GM12878 (cell line): ENCODE measurements at regions not wholly inside any gene's neighbourhood (a gene's known extent, or its start where the extent isn't known, plus 50 kb on each side); places are given as distances from the start of the nearest gene placed in this dataset.
A peak's percentile ranks its signal among the peaks of the same experiment; 100 is the strongest.

Experiments
- ATAC-seq: fragments of 200-7000 bp; cut with Tn5 transposase; 3 replicates; pipeline ENCODE4 v1.9.1; 2020; ENCODE audit warnings: mild to moderate bottlenecking, moderate library complexity
- BruUV-seq: library from RNA; stranded (reverse); fragments of 400-500 nt; replicated peaks from 2 replicates; lab custom pipeline; 2021; lab: Mats Ljungman, UMichigan
- CTCF ChIA-PET: fragments of 300-600 bp; sonication (Branson Sonifier 250); formaldehyde crosslinking; extraction: SDS; loops from one replicate; lab custom pipeline; 2021; ENCODE audit warnings: inconsistent platforms; lab: Yijun Ruan, JAX
- POLR2A ChIA-PET: fragments of 350-600 bp; formaldehyde crosslinking; extraction: SDS; loops from one replicate; lab custom pipeline; 2021; ENCODE audit warnings: inconsistent platforms; lab: Charles Lee
- RAD21 ChIA-PET: fragments of 300-600 bp; sonication (Branson Sonifier 250); formaldehyde crosslinking; loops from one replicate; lab custom pipeline; 2023; ENCODE audit warnings: antibody characterized with exemption; ENCODE audit not compliant: unreplicated experiment; lab: Charles Lee
- SMC1A ChIA-PET: fragments of 300-600 bp; sonication (Branson Sonifier 250); formaldehyde crosslinking; loops from one replicate; lab custom pipeline; 2023; ENCODE audit not compliant: unreplicated experiment, uncharacterized antibody; lab: Charles Lee
- DNase-seq: peaks from one replicate; pipeline ENCODE4 v3.0.0-alpha.2; 2011; ENCODE audit warnings: low read depth, low spot score
- FAIRE-seq: peaks from 3 replicates; lab custom pipeline; 2011; peaks lifted over from hg19 to GRCh38; lab: Jason Lieb, UNC
- H2AFZ ChIP-seq: 2 replicates; pipeline ENCODE4 v1.6.0; 2011; ENCODE audit warnings: low read depth, low read length, control low read depth; ENCODE audit not compliant: control insufficient read depth
- H3K27ac ChIP-seq: 2 replicates; pipeline ENCODE4 v1.5.1; 2011; ENCODE audit warnings: control low read depth; ENCODE audit not compliant: control insufficient read depth, insufficient read depth
- H3K27me3 ChIP-seq, 2 experiments: replicated peaks in 1 of 2; 2 replicates each; pipeline versions ENCODE4 v1.6.0 to v1.6.1; 2011; ENCODE audit warnings: low read length in 1 of 2; ENCODE audit not compliant: control insufficient read depth in 2 of 2, insufficient read depth in 2 of 2
- H3K36me3 ChIP-seq, 2 experiments: 2 replicates each; pipeline ENCODE4 v1.5.1; 2011; ENCODE audit warnings: low read length in 1 of 2; ENCODE audit not compliant: control insufficient read depth in 2 of 2, insufficient read depth in 2 of 2
- H3K4me1 ChIP-seq: 2 replicates; pipeline ENCODE4 v1.6.1; 2011; ENCODE audit warnings: mild to moderate bottlenecking, low read length, moderate library complexity, mixed read lengths; ENCODE audit not compliant: control insufficient read depth, insufficient read depth
- H3K4me2 ChIP-seq: 2 replicates; pipeline ENCODE4 v1.6.0; 2011; ENCODE audit warnings: control low read depth; ENCODE audit not compliant: control insufficient read depth, insufficient read depth
- H3K4me3 ChIP-seq: fragments of 200-600 bp; sonication (generic); 2 replicates; pipeline ENCODE4 v1.5.1; 2016
- H3K79me2 ChIP-seq: 2 replicates; pipeline ENCODE4 v1.6.0; 2011; ENCODE audit warnings: low read length; ENCODE audit not compliant: control insufficient read depth, insufficient read depth
- H3K9ac ChIP-seq: 2 replicates; pipeline ENCODE4 v1.8.0; 2011; ENCODE audit warnings: low read length, control low read depth, mixed read lengths; ENCODE audit not compliant: control insufficient read depth, insufficient read depth
- H3K9me3 ChIP-seq: replicated peaks from 3 replicates; pipeline ENCODE4 v1.5.1; 2011; ENCODE audit warnings: mild to moderate bottlenecking, low read length; ENCODE audit not compliant: control insufficient read depth, insufficient read depth
- H4K20me1 ChIP-seq: 2 replicates; pipeline ENCODE4 v1.6.0; 2011; ENCODE audit not compliant: control insufficient read depth, insufficient read depth
- BCL3 ChIP-seq: IDR thresholded peaks from 2 replicates; pipeline ENCODE4 v1.6.1; 2011; ENCODE audit warnings: borderline replicate concordance, low read depth, mild to moderate bottlenecking, moderate library complexity, low read length; ENCODE audit not compliant: insufficient read depth, poor library complexity, severe bottlenecking
- BHLHE40 ChIP-seq, 2 experiments: fragments of 450-650 bp in 1 of 2; IDR thresholded peaks; 2 replicates each; pipeline ENCODE4 v1.6.1; 2011 to 2017; ENCODE audit warnings: low read depth in 2 of 2, borderline replicate concordance in 1 of 2, improper control_type of control experiment in 1 of 2, low read length in 1 of 2, mild to moderate bottlenecking in 1 of 2
- CEBPB ChIP-seq, 2 experiments: fragments of 150-350 bp in 1 of 2; IDR thresholded peaks; 2 replicates each; pipeline ENCODE4 v1.6.1; 2012 to 2014; ENCODE audit warnings: low read depth in 2 of 2, low read length in 2 of 2, borderline replicate concordance in 1 of 2, inconsistent platforms in 1 of 2
- CREM ChIP-seq: IDR thresholded peaks from 2 replicates; pipeline ENCODE4 v1.6.1; 2014; ENCODE audit warnings: antibody characterized with exemption, low read depth
- DPF2 ChIP-seq: fragments of 450-650 bp; IDR thresholded peaks from 2 replicates; pipeline ENCODE4 v1.6.1; 2017; ENCODE audit warnings: mild to moderate bottlenecking
- EP300 ChIP-seq, 2 experiments: fragments of 150-350 bp in 1 of 2; IDR thresholded peaks; 2 replicates each; pipeline ENCODE4 v1.6.1; 2011 to 2012; ENCODE audit warnings: low read depth in 2 of 2, low read length in 2 of 2, borderline replicate concordance in 1 of 2, improper control_type of control experiment in 1 of 2, inconsistent platforms in 1 of 2; ENCODE audit not compliant: control insufficient read depth in 1 of 2
- EZH2 ChIP-seq: IDR thresholded peaks from 2 replicates; pipeline ENCODE4 v1.6.1; 2012; ENCODE audit warnings: low read depth, mild to moderate bottlenecking, control low read depth, inconsistent platforms, low read length, borderline replicate concordance; ENCODE audit not compliant: control insufficient read depth
- FOXK2 ChIP-seq: fragments of 450-650 bp; IDR thresholded peaks from 2 replicates; pipeline ENCODE4 v1.6.1; 2017; ENCODE audit warnings: mild to moderate bottlenecking, moderate library complexity
- HDAC2 ChIP-seq: fragments of 200-600 bp; sonication (generic); IDR thresholded peaks from 2 replicates; pipeline ENCODE4 v1.6.1; 2017
- HSF1 ChIP-seq: fragments of 150-350 bp; IDR thresholded peaks from 2 replicates; pipeline ENCODE4 v1.6.1; 2014; ENCODE audit warnings: mild to moderate bottlenecking, low read depth, low read length
- IRF4 ChIP-seq: IDR thresholded peaks from 2 replicates; pipeline ENCODE4 v1.6.1; 2011; ENCODE audit warnings: low read depth, low read length
- KAT2A ChIP-seq: conservative IDR thresholded peaks from 2 replicates; pipeline ENCODE4 v1.6.1; 2011; ENCODE audit warnings: low read depth, low read length; ENCODE audit not compliant: control insufficient read depth
- MEF2A ChIP-seq: IDR thresholded peaks from 2 replicates; pipeline ENCODE4 v1.6.1; 2011; ENCODE audit warnings: low read depth, mild to moderate bottlenecking, low read length, moderate library complexity; ENCODE audit not compliant: insufficient read depth
- MTA2 ChIP-seq: fragments of 450-650 bp; IDR thresholded peaks from 2 replicates; pipeline ENCODE4 v1.6.1; 2016; ENCODE audit warnings: low read depth, mild to moderate bottlenecking, moderate library complexity
- NR2F1 ChIP-seq: fragments of 450-650 bp; conservative IDR thresholded peaks from 2 replicates; pipeline ENCODE4 v1.6.1; 2017; ENCODE audit warnings: mild to moderate bottlenecking
- RELA ChIP-seq: fragments of 450-650 bp; IDR thresholded peaks from 2 replicates; pipeline ENCODE4 v1.8.0; 2014; ENCODE audit warnings: borderline replicate concordance; ENCODE audit not compliant: partially characterized antibody
- WGBS: methylation state at CpG from one replicate; pipeline ENCODE4 v1.1.6; 2016; ENCODE audit warnings: low lambda C conversion rate; ENCODE audit not compliant: insufficient replicate concordance, insufficient coverage; ENCODE audit errors: missing lambda C conversion rate; 5-methylcytosine and 5-hydroxymethylcytosine counted together
- in situ Hi-C: fragments of 300-500 bp; cut with MboI; formaldehyde crosslinking; loops from 9 replicates; pipeline ENCODE4 v1.14.3; 2018; ENCODE audit warnings: mixed read lengths
- intact Hi-C: fragments of 100-400 bp; cut with micrococcal nuclease; formaldehyde crosslinking; loops from one replicate; pipeline ENCODE4 v1.14.2; 2022; ENCODE audit not compliant: unreplicated experiment
- TF ChIP-seq, protein P1 (sequence below): fragments of 450-650 bp; formaldehyde crosslinking; IDR thresholded peaks from 2 replicates; pipeline ENCODE4 v1.4.0; 2020; ENCODE audit warnings: mild to moderate bottlenecking, moderate library complexity

DNA sequence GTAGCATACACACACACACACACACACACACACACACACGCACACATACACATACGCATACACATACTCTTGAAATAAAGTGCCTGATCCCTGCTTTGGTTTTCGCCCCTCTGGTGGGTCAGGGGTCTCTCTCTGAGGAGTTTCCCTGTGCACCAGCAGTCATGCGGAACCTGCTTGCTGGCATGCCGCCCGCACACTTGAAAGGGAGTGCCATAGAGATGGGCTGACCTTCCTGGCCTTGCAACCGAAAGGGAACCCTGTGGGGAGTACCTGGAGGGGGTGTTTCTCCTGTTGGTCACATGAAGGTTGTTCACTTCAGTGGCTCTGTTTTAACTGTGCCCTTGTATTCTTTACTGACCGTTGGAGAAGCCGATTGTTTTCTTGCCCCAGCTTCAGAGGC is 752.3 kb downstream of the NR2F2 start:
- Histone ChIP-seq H4K20me1 (no peaks in the 10 kb centered on the region), H2AFZ (no peak overlapping the region), H3K4me2 (no peak overlapping the region), H3K4me1 (no peaks in the 10 kb centered on the region), H3K36me3 (no peaks in the 10 kb centered on the region), H3K4me3 (no peak overlapping the region), H3K27ac (no peak overlapping the region), H3K9me3 (no peaks in the 10 kb centered on the region), H3K79me2 (no peaks in the 10 kb centered on the region), H3K27me3 (no peaks in the 10 kb centered on the region), H3K9ac (no peak overlapping the region)
- POLR2A ChIA-PET, result interaction anchor here (1.2 kb wide), 1 partner anchor 32 kb away, joined by 3 read pairs; no protein-coding TSS in a partner anchor
- RAD21 ChIA-PET, result interaction anchor here (0.8 to 3.0 kb wide), 5 partner anchors 10 to 126 kb away, joined by 3 to 17 read pairs (median 4); no protein-coding TSS in a partner anchor
- peak; percentile 70 for ATAC-seq
- in situ Hi-C loops, result no loop called here
- intact Hi-C loops, result no loop called here
- WGBS, result 27% methylated on average over 9 of the region's 9 CpGs
- FAIRE-seq, result no peak
- CTCF ChIA-PET, result no interaction called here
- SMC1A ChIA-PET, result interaction anchor here (1.1 to 3.5 kb wide), 6 partner anchors 10 to 151 kb away, joined by 4 to 24 read pairs (median 9); no protein-coding TSS in a partner anchor
- no peak for DNase-seq
- BruUV-seq, result no TSS peak
- TF ChIP-seq HDAC2, result no peak
- no peak for TF ChIP-seq RELA
- TF ChIP-seq HSF1, result no peak
- peak; percentile 48; the same call in 1 of the 2 replicates for TF ChIP-seq DPF2
- no peak for TF ChIP-seq BCL3
- TF ChIP-seq MEF2A, result no peak
- peak; percentile 41; the same call in 1 of the 2 replicates for TF ChIP-seq MTA2
- TF ChIP-seq EZH2, result no peak
- no peak for TF ChIP-seq KAT2A
- no peak for TF ChIP-seq FOXK2
- no peak for TF ChIP-seq IRF4
- TF ChIP-seq, protein P1, sequence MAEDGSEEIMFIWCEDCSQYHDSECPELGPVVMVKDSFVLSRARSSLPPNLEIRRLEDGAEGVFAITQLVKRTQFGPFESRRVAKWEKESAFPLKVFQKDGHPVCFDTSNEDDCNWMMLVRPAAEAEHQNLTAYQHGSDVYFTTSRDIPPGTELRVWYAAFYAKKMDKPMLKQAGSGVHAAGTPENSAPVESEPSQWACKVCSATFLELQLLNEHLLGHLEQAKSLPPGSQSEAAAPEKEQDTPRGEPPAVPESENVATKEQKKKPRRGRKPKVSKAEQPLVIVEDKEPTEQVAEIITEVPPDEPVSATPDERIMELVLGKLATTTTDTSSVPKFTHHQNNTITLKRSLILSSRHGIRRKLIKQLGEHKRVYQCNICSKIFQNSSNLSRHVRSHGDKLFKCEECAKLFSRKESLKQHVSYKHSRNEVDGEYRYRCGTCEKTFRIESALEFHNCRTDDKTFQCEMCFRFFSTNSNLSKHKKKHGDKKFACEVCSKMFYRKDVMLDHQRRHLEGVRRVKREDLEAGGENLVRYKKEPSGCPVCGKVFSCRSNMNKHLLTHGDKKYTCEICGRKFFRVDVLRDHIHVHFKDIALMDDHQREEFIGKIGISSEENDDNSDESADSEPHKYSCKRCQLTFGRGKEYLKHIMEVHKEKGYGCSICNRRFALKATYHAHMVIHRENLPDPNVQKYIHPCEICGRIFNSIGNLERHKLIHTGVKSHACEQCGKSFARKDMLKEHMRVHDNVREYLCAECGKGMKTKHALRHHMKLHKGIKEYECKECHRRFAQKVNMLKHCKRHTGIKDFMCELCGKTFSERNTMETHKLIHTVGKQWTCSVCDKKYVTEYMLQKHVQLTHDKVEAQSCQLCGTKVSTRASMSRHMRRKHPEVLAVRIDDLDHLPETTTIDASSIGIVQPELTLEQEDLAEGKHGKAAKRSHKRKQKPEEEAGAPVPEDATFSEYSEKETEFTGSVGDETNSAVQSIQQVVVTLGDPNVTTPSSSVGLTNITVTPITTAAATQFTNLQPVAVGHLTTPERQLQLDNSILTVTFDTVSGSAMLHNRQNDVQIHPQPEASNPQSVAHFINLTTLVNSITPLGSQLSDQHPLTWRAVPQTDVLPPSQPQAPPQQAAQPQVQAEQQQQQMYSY (CRISPR knock-in tag), result no peak
- no peak for TF ChIP-seq EP300 (IDR thresholded peaks at IDR 0.05; ENCODE audit: borderline replicate concordance in 1 of 2, control insufficient read depth in 1 of 2, low read depth in 2 of 2, low read length in 2 of 2)
- TF ChIP-seq CREM, result no peak
- TF ChIP-seq NR2F1, result peak; percentile 97
- peak; percentile 12 to 76; a peak in 2 of 4 replicates for TF ChIP-seq BHLHE40 (IDR thresholded peaks at IDR 0.05; ENCODE audit: borderline replicate concordance in 1 of 2, low read depth in 2 of 2, low read length in 1 of 2)
- no peak for TF ChIP-seq CEBPB (IDR thresholded peaks at IDR 0.05; ENCODE audit: borderline replicate concordance in 1 of 2, low read depth in 2 of 2, low read length in 2 of 2)
